Fibroblast of lung (primary cell): ENCODE measurements at regions not wholly inside any gene's neighbourhood (a gene's known extent, or its start where the extent isn't known, plus 50 kb on each side); places are given as distances from the start of the nearest gene placed in this dataset.
A peak's percentile ranks its signal among the peaks of the same experiment; 100 is the strongest.

ENCODE experiments used
- DNase-seq, 2 donors: peaks; one replicate each; pipeline versions ENCODE4 v3.0.0 to v3.0.0-alpha.2; 2010; ENCODE audit warnings: low read depth in 2 of 2
- H2AFZ ChIP-seq: 2 replicates; pipeline ENCODE4 v1.5.1; 2012; ENCODE audit warnings: low read length, control low read depth, inconsistent platforms
- H3K27ac ChIP-seq: 2 replicates; pipeline ENCODE4 v1.5.1; 2011; ENCODE audit warnings: low read length, control low read depth; ENCODE audit not compliant: insufficient read depth
- H3K27me3 ChIP-seq: 2 replicates; pipeline ENCODE4 v1.5.1; 2011; ENCODE audit warnings: mild to moderate bottlenecking, low read length; ENCODE audit not compliant: control insufficient read depth, insufficient read depth
- H3K36me3 ChIP-seq: 2 replicates; pipeline ENCODE4 v1.5.1; 2011; ENCODE audit warnings: low read length; ENCODE audit not compliant: control insufficient read depth, insufficient read depth
- H3K4me1 ChIP-seq: 2 replicates; pipeline ENCODE4 v1.5.1; 2011; ENCODE audit warnings: low read length; ENCODE audit not compliant: control insufficient read depth, insufficient read depth; ENCODE audit errors: extremely low read depth
- H3K4me2 ChIP-seq: 2 replicates; pipeline ENCODE4 v1.5.1; 2011; ENCODE audit warnings: low read length, control low read depth; ENCODE audit not compliant: insufficient read depth; ENCODE audit errors: extremely low read depth
- H3K4me3 ChIP-seq, 4 experiments: fragments of 200-600 bp in 1 of 4; sonication (generic) in 1 of 4; replicated peaks in 1 of 4; 2 replicates each; pipeline ENCODE4 v1.5.1; 2011 to 2016; ENCODE audit warnings: low read length in 4 of 4, low read depth in 3 of 4, mild to moderate bottlenecking in 3 of 4, control low read depth in 2 of 4, inconsistent platforms in 1 of 4, mixed read lengths in 1 of 4; ENCODE audit not compliant: insufficient read depth in 1 of 4; ENCODE audit errors: control extremely low read depth in 1 of 4
- H3K79me2 ChIP-seq: 2 replicates; pipeline ENCODE4 v1.5.1; 2012; ENCODE audit warnings: mild to moderate bottlenecking, low read length, inconsistent platforms; ENCODE audit not compliant: control insufficient read depth, insufficient read depth
- H3K9ac ChIP-seq: 2 replicates; pipeline ENCODE4 v1.5.1; 2011; ENCODE audit warnings: mild to moderate bottlenecking, low read length, control low read depth; ENCODE audit not compliant: insufficient read depth
- H3K9me3 ChIP-seq: 2 replicates; pipeline ENCODE4 v1.5.1; 2012; ENCODE audit warnings: low read depth, low read length; ENCODE audit not compliant: control insufficient read depth, insufficient read depth
- H4K20me1 ChIP-seq: 2 replicates; pipeline ENCODE4 v1.5.1; 2011; ENCODE audit warnings: low read length; ENCODE audit not compliant: control insufficient read depth, insufficient read depth; ENCODE audit errors: extremely low read depth
- EZH2 ChIP-seq: IDR thresholded peaks from 2 replicates; pipeline ENCODE4 v1.5.1; 2012; ENCODE audit warnings: low read length, control low read depth, mild to moderate bottlenecking; ENCODE audit errors: missing control alignments
- TF ChIP-seq, protein P1 (sequence below), 2 donors: IDR thresholded peaks in 1 of 2; conservative IDR thresholded peaks in 1 of 2; 1 replicate in 1 of 2; 2 replicates in 1 of 2; pipeline ENCODE4 v1.5.1; 2011 to 2012; ENCODE audit warnings: low read length in 2 of 2, control low read depth in 1 of 2, inconsistent platforms in 1 of 2, low read depth in 1 of 2, mild to moderate bottlenecking in 1 of 2

GRCh38 chr3:154976072-154976983 is 103.8 kb upstream of the MME start:
- no peak overlapping the region for H3K27ac ChIP-seq
- H3K4me3 ChIP-seq, result no peak overlapping the region
- H3K4me1 ChIP-seq, result no peaks in the 10 kb centered on the region
- H3K9ac ChIP-seq, result no peak overlapping the region
- no peaks in the 10 kb centered on the region for H4K20me1 ChIP-seq
- no peaks in the 10 kb centered on the region for H3K79me2 ChIP-seq
- no peaks in the 10 kb centered on the region for H3K27me3 ChIP-seq
- no peak for DNase-seq
- no peaks in the 10 kb centered on the region for H3K36me3 ChIP-seq
- no peak overlapping the region for H2AFZ ChIP-seq
- no peaks in the 10 kb centered on the region for H3K9me3 ChIP-seq
- no peak for TF ChIP-seq EZH2
- TF ChIP-seq, protein P1, sequence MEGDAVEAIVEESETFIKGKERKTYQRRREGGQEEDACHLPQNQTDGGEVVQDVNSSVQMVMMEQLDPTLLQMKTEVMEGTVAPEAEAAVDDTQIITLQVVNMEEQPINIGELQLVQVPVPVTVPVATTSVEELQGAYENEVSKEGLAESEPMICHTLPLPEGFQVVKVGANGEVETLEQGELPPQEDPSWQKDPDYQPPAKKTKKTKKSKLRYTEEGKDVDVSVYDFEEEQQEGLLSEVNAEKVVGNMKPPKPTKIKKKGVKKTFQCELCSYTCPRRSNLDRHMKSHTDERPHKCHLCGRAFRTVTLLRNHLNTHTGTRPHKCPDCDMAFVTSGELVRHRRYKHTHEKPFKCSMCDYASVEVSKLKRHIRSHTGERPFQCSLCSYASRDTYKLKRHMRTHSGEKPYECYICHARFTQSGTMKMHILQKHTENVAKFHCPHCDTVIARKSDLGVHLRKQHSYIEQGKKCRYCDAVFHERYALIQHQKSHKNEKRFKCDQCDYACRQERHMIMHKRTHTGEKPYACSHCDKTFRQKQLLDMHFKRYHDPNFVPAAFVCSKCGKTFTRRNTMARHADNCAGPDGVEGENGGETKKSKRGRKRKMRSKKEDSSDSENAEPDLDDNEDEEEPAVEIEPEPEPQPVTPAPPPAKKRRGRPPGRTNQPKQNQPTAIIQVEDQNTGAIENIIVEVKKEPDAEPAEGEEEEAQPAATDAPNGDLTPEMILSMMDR (conservative IDR thresholded peaks at IDR 0.05 in 1 of 2, IDR thresholded peaks at IDR 0.05 in 1 of 2; ENCODE audit: low read depth in 1 of 2, low read length in 2 of 2), result no peak
- H3K4me2 ChIP-seq, result no peak overlapping the region

GRCh38 chr3:154973851-154974250 is 106.3 kb upstream of the MME start:
- Histone ChIP-seq H3K9ac (no peak overlapping the region), H3K4me1 (no peaks in the 10 kb centered on the region), H4K20me1 (no peaks in the 10 kb centered on the region), H3K4me3 (no peak overlapping the region), H2AFZ (no peak overlapping the region), H3K36me3 (no peaks in the 10 kb centered on the region), H3K79me2 (no peaks in the 10 kb centered on the region), H3K9me3 (no peaks in the 10 kb centered on the region), H3K27ac (no peak overlapping the region), H3K27me3 (no peaks in the 10 kb centered on the region), H3K4me2 (no peak overlapping the region)
- DNase-seq, result no peak
- TF ChIP-seq, protein P1 (conservative IDR thresholded peaks at IDR 0.05 in 1 of 2, IDR thresholded peaks at IDR 0.05 in 1 of 2; ENCODE audit: low read depth in 1 of 2, low read length in 2 of 2), result no peak
- TF ChIP-seq EZH2, result no peak

DNA sequence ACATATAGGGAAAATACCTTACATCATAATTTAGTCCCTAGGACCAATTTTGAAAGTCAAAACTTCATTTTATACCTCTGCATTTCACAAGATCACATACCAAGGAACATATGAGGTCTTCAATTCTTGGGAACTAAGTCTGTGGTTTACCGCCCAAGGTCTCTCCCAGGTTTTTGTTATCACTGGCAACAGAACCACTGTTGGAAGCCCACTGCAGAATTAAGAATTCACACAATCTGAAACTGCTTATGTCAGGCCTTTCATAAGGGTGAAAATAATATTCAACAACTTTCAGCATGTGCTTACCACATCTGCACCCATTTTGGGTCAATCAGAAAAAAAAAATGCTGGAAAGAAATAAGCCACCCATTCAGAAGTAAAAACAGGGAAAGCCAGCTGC is 107.2 kb upstream of the MME start:
- Histone ChIP-seq H3K4me3 (no peak overlapping the region), H3K27me3 (no peaks in the 10 kb centered on the region), H3K9ac (no peak overlapping the region), H3K4me2 (no peak overlapping the region), H3K36me3 (no peaks in the 10 kb centered on the region), H3K9me3 (no peaks in the 10 kb centered on the region), H4K20me1 (no peaks in the 10 kb centered on the region), H3K27ac (no peak overlapping the region), H2AFZ (no peak overlapping the region), H3K79me2 (no peaks in the 10 kb centered on the region), H3K4me1 (no peaks in the 10 kb centered on the region)
- TF ChIP-seq EZH2, result no peak
- TF ChIP-seq, protein P1 (conservative IDR thresholded peaks at IDR 0.05 in 1 of 2, IDR thresholded peaks at IDR 0.05 in 1 of 2; ENCODE audit: low read depth in 1 of 2, low read length in 2 of 2), result no peak
- peak; percentile 34 to 68 for DNase-seq
